ENCODE measurements at regions not wholly inside any gene's neighbourhood (a gene's known extent, or its start where the extent isn't known, plus 50 kb on each side); places are given as distances from the start of the nearest gene placed in this dataset.

DNA sequence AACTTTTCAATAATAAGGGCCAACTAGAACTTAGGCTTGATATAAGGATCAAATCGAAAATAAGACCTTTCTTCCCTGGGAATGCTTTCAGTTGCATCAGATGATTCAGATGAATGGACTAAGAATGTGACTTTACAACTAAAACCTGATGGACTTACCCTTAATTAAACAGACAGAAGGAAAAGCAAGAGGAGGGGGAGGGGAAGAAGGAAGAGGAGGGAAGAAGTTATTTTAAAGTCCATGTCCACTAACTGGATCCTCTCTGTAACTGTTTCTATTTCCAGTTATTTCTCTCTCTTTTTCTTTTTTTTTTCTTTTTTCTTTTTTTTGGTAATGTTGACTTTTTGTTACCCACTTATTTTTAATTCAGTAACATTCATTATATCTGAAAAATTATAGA is 486.0 kb downstream of the MAFB start:
- DNase-seq: no peak

- DNase-seq: no peak
Observed at GRCh38 chr20:40197691-40198090, 491.3 kb downstream of the MAFB start.

DNA sequence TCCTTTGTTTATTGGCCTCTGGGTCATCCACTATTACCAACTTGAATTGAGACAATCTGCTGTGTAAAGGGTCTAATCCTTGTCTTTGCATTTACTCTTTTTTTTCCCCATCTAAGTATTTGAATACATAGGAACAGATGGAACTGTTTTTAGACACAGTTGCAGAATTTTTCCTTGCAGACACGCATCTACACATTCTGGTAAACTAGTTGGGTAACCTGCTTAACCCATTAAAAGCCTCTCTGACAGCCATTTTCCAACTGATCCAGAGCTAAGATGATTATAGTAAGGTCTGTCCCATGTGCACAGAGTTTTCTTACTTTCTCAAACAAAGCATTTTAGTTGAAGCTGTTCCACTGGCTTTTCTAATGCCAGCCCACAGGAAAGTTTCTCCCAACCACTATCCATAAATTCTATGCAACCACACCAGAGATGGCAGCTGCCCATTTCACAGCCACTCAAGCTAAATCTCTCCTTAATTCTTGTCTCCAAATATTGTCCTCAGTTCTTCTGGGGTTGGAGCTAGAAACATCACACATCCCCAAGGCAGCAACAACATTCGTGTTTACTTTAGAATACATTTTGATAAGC is 492.1 kb downstream of the MAFB start:
- DNase-seq: no peak

DNA sequence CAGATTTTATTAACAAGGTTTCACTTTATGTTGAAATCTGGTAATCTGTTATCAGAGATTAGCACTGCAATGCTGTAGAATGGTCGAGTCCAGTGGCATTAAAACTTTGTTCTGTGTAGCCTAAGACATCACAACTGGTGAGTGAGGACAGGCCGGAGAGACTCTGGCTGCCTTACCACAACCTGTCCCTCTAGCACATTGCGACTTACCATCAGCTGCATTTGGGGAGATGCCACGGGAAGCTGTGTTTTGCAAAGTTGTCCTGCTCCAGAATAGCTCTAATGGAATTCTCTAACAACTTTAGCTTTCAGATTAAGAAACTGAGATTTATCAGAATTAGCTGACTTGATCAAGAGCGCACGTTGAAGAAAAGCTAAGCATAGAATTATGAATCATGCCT is 493.3 kb downstream of the MAFB start:
- no peak for DNase-seq

- DNase-seq: no peak
Observed at GRCh38 chr20:40192529-40192928, 496.5 kb downstream of the MAFB start.

DNA sequence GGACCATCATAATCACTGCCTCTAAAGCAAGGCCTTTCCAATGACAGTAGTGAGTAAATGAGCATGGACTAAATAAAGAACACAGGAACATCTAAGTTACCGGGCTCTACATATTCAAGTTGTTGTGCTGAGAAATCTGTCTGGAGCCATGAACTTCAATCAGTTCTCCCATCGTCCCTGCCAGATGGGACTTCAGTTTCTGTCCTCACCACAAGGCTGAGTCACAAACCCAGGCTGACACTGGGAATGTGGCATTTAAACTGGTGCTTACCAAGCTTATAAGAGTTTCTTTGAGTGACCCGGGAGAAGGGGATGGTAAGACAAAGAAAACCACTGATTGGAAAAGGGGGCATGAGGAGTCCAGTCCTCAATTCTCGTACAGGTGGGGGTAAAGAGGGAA is 497.0 kb downstream of the MAFB start:
- no peak for DNase-seq

GRCh38 chr20:40191573-40191972 is 497.5 kb downstream of the MAFB start:
- DNase-seq: no peak

DNA sequence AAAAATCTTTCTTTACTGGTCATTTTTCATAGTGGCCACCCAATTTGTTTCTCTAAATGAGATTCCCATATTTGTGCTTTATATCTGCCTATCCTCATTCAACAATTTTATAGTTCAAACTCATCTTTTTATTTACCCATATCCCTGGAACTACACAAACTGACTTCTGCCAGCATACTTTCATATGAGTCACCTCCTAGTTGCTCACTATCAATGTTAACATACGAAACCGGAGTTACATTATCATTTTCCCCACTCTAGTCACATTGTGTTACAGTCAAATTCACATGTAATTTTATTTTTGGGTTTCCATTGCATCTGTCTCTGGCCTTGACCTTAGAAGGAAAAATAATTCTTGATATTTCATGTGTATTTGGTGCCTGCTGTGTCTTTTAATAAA is 499.4 kb downstream of the MAFB start:
- no peak for DNase-seq

DNA sequence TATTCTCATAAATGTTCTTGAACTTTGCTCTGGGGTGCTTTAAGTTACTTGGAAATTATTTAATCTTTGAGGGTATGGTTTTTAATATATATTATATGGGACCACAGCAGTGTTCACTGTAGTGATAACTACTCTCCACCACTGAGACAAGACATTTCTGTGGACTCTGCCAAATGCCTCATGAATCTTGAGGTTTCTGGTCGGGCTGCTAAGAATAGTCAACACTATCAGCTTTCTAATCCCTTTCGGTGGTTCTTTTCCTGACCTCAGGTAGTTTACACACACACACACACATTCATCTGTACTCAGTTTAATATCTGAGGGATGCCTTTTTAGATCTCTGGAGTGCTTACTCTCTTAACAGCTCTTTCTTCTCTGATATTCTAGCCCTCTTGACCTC is 500.7 kb downstream of the MAFB start:
- DNase-seq: no peak

DNA sequence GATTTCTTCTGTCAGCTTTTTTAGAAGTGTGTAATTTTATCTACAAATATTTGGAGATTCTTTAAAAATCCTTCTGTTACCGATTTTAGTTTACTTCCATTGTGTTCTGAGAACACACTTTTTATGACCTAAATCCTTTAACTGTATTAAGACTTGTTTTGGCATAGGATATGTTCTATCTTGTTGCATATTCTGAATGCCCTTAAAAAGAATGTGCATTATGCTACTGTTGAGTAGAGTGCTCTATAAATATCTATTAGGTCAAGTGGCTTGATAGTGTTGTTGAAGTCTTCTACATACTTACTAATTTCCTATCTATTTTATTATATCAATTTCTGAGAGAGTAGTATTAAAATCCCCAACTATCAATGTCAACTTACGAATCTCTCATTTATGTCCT is 502.2 kb downstream of the MAFB start:
- no peak for DNase-seq

GRCh38 chr20:40181676-40182075 is 507.4 kb downstream of the MAFB start:
- DNase-seq: no peak

- no peak for DNase-seq
Observed at GRCh38 chr20:40176098-40176841, 512.8 kb downstream of the MAFB start.

GRCh38 chr20:40175296-40175695 is 513.7 kb downstream of the MAFB start:
- DNase-seq: no peak

GRCh38 chr20:40173872-40174271 is 515.2 kb downstream of the MAFB start:
- no peak for DNase-seq

DNA sequence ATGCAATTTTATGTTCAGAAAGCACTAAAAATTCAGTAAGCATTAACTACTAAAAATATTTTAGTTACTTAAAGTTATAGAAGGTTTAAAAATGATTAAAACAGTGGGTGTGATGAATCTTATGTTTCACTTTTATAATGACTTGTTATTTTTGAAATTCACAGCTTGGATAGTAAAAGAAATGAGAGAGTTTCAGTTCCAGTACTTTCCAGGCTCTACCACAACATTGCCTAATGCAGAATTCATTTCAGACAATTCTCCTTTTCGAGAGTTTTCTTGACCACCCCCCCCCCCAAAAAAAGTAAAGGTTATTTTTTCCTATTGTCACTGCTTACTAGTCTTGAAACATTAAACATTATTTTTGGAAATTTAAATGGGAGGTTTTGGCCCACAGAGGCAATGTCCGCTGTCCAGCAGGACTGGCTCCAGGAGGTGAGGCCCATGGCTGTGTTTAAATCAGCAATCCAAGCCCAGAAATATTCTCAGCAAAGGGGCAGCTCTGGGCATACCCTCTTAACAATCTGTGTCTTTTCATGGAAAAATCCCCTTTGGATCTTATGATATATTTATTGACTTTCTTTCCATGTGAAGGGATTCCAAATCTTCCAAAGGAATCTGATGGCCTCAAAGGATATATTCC is 519.9 kb downstream of the MAFB start:
- no peak for DNase-seq

GRCh38 chr20:40161391-40161790 is 527.6 kb downstream of the MAFB start:
- no peak for DNase-seq

GRCh38 chr20:40160097-40160550 is 528.9 kb downstream of the MAFB start:
- DNase-seq: peak; percentile 49

- DNase-seq: no peak
Observed at GRCh38 chr20:40159276-40159675, 529.8 kb downstream of the MAFB start.

- DNase-seq: peak; percentile 39
Observed at GRCh38 chr20:40156600-40157317, 532.3 kb downstream of the MAFB start.

DNA sequence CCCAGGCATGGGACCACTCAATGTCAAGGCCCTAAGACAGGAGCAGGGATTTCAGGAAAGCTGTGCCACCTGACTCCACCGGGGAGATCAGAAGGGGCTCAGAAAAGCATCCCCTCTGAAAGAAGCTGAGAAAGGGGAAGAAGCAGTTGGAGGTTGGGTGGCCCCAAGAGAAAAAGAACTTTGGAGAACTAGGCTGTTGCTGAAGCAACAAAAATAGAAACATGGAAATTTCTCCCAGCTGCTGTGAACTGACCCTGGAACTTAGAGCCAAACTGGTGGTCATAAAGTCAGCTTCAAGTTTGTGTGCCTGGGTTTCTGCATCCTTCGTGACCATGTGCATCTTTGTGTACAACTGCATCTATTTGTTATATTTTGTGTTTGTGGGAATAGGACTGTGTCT is 534.5 kb downstream of the MAFB start:
- DNase-seq: no peak

GRCh38 chr20:40148886-40149285 is 540.1 kb downstream of the MAFB start:
- DNase-seq: no peak

DNA sequence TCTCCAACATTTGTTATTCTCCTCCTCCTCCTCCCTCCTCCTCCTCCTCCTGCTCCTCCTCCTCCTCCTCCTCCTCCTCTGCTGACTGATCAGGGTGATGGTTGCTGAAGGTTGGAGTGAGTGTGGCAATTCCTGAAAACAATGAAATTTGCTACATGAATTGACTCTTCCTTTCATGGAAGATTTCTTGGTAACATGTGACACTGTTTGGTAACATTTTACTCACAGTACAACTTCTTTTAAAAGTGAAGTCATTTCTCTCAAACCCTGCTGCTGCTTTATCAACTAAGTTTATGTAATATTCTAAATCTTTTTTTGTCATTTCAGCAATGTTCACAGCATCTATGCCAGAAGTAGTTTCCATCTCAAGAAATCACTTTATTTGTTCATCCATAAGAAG is 543.0 kb downstream of the MAFB start:
- no peak for DNase-seq

DNA sequence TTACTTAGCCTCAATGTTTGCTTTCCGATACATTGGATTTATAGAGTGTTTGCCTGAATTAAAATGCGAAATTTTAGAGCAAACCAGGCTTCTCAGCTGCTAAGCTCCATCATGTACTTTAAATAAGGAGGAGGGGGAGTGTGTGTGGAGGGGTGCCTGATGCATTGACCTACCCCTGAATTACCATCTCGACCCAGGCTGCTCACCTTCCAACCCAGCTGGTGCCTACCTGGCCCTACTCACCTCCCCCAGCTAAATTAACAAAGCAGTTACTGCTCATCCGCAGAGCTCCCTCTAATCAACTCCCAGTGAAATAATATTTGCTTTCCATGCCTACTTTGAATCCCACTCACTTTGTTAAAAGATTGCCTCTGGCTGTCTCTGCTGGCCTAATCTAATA is 544.5 kb downstream of the MAFB start:
- DNase-seq: no peak

- no peak for DNase-seq
Observed at GRCh38 chr20:40134176-40134575, 554.9 kb downstream of the MAFB start.
